ENCODE measurements at regions not wholly inside any gene's neighbourhood (a gene's known extent, or its start where the extent isn't known, plus 50 kb on each side); places are given as distances from the start of the nearest gene placed in this dataset.

GRCh38 chr1:73635021-73635420 is 563.0 kb downstream of the LRRIQ3 start:
- peak; percentile 54 for DNase-seq

GRCh38 chr1:73627723-73628122 is 570.3 kb downstream of the LRRIQ3 start:
- peak; percentile 24 for DNase-seq

- no peak for DNase-seq
These were observed 571.6 kb downstream of the LRRIQ3 start for GRCh38 chr1:73626326-73626725.

GRCh38 chr1:73623946-73624345 is 574.0 kb downstream of the LRRIQ3 start:
- DNase-seq: no peak

- no peak for DNase-seq
These were observed 580.8 kb downstream of the LRRIQ3 start for GRCh38 chr1:73617145-73617544.

GRCh38 chr1:73611681-73612080 is 586.3 kb downstream of the LRRIQ3 start:
- no peak for DNase-seq

- DNase-seq: peak; percentile 69
These were observed 593.2 kb downstream of the LRRIQ3 start for GRCh38 chr1:73604739-73605138.

GRCh38 chr1:73604211-73604610 is 593.8 kb downstream of the LRRIQ3 start:
- no peak for DNase-seq

- DNase-seq: peak; percentile 76
These were observed 604.2 kb downstream of the LRRIQ3 start for GRCh38 chr1:73593804-73594203.

GRCh38 chr1:73593364-73593763 is 604.6 kb downstream of the LRRIQ3 start:
- DNase-seq: peak; percentile 92

- DNase-seq: no peak
These were observed 610.9 kb downstream of the LRRIQ3 start for GRCh38 chr1:73587080-73587479.

GRCh38 chr1:73577206-73577605 is 620.8 kb downstream of the LRRIQ3 start:
- DNase-seq: no peak

GRCh38 chr1:73576083-73576482 is 621.9 kb downstream of the LRRIQ3 start:
- DNase-seq: peak; percentile 56

GRCh38 chr1:73564294-73564693 is 633.7 kb downstream of the LRRIQ3 start:
- no peak for DNase-seq

GRCh38 chr1:73556270-73556669 is 641.7 kb downstream of the LRRIQ3 start:
- peak; percentile 12 for DNase-seq

GRCh38 chr1:73537400-73537799 is 660.6 kb downstream of the LRRIQ3 start:
- no peak for DNase-seq

GRCh38 chr1:73517603-73518191 is 680.3 kb downstream of the LRRIQ3 start:
- no peak for DNase-seq

GRCh38 chr1:73516451-73516850 is 681.5 kb downstream of the LRRIQ3 start:
- peak; percentile 11 for DNase-seq

GRCh38 chr1:73511038-73511437 is 686.9 kb downstream of the LRRIQ3 start:
- no peak for DNase-seq

GRCh38 chr1:73500154-73500553 is 697.8 kb downstream of the LRRIQ3 start:
- no peak for DNase-seq

GRCh38 chr1:73499671-73500070 is 698.3 kb downstream of the LRRIQ3 start:
- no peak for DNase-seq

GRCh38 chr1:73491621-73492020 is 706.4 kb downstream of the LRRIQ3 start:
- no peak for DNase-seq

GRCh38 chr1:73475316-73475870 is 722.6 kb downstream of the LRRIQ3 start:
- DNase-seq: no peak

- no peak for DNase-seq
These were observed 725.2 kb downstream of the LRRIQ3 start for GRCh38 chr1:73472810-73473209.

GRCh38 chr1:73467731-73468130 is 730.2 kb downstream of the LRRIQ3 start:
- no peak for DNase-seq

Measured in DMS53 (cell line).